ENCODE measurements at regions not wholly inside any gene's neighbourhood (a gene's known extent, or its start where the extent isn't known, plus 50 kb on each side); places are given as distances from the start of the nearest gene placed in this dataset.
A peak's percentile ranks its signal among the peaks of the same experiment; 100 is the strongest.

- peaks cover 1% of the 10 kb centered on the region for H3K9me3 Mint-ChIP-seq
- H3K27me3 ChIP-seq (ENCODE audit: control insufficient read depth, insufficient read depth, low read length, poor library complexity, severe bottlenecking): peaks cover 25% of the 10 kb centered on the region
- H3K9ac ChIP-seq (ENCODE audit: extremely low read depth, low read length, poor library complexity, severe bottlenecking): no peak overlapping the region
- H3K4me3 ChIP-seq (ENCODE audit: low read length): no peak overlapping the region
- H3K36me3 Mint-ChIP-seq (ENCODE audit: low read depth): no peaks in the 10 kb centered on the region
- no peaks in the 10 kb centered on the region for H3K36me3 ChIP-seq (ENCODE audit: control insufficient read depth, insufficient read depth, low read length)
- peaks cover 4% of the 10 kb centered on the region for H3K4me1 ChIP-seq (ENCODE audit: control insufficient read depth, insufficient read depth, low read length)
- H3K27ac ChIP-seq (ENCODE audit: low read depth, low read length): no peak overlapping the region
- peaks cover 39% of the 10 kb centered on the region for H3K4me1 Mint-ChIP-seq
- DNase-seq: no peak
- TF ChIP-seq, protein P1, sequence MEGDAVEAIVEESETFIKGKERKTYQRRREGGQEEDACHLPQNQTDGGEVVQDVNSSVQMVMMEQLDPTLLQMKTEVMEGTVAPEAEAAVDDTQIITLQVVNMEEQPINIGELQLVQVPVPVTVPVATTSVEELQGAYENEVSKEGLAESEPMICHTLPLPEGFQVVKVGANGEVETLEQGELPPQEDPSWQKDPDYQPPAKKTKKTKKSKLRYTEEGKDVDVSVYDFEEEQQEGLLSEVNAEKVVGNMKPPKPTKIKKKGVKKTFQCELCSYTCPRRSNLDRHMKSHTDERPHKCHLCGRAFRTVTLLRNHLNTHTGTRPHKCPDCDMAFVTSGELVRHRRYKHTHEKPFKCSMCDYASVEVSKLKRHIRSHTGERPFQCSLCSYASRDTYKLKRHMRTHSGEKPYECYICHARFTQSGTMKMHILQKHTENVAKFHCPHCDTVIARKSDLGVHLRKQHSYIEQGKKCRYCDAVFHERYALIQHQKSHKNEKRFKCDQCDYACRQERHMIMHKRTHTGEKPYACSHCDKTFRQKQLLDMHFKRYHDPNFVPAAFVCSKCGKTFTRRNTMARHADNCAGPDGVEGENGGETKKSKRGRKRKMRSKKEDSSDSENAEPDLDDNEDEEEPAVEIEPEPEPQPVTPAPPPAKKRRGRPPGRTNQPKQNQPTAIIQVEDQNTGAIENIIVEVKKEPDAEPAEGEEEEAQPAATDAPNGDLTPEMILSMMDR (conservative IDR thresholded peaks at IDR 0.05): no peak
- 85 to 95% methylated on average over 2 to 5 of the region's 5 CpGs for WGBS, 2 experiments (ENCODE audit: insufficient coverage in 1 of 2, insufficient read length in 1 of 2)
- H3K4me3 Mint-ChIP-seq: no peak overlapping the region
- no peak overlapping the region for H3K27ac Mint-ChIP-seq
- H3K9me3 ChIP-seq (ENCODE audit: control insufficient read depth, low read length): no peaks in the 10 kb centered on the region
- H3K27me3 Mint-ChIP-seq (ENCODE audit: insufficient read depth): peaks cover 57% of the 10 kb centered on the region
Measured at GRCh38 chr15:69606144-69606543, 153.5 kb downstream of the RPLP1 start.

DNA sequence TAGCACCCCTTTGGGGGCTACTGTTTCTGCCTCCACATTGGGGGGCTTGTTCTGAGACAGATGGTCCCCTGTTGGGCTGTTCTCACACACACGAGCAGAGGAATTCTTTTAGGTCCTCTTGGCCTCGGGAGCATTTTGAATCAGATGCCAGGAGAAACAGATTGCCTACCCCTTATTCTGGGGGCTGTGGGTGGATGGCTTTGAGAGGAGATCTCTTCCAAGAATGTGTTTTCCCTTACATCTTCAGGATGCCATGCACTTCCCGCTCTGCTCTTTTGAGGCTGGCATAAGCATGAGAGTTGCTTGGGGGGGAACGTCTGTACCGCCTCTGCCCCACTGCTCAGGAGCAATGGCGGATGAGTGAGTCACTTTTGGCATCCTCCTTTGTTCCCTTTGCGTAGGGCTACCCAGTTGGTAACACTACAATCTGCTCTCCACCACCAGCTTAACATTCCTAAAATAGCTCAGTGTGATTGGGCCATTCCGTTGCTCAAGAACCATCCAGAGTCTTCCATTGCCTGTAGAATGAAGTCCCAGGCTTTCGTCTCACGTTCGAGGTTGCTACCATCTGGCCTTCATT is 154.4 kb downstream of the RPLP1 start:
- H3K4me3 Mint-ChIP-seq: no peak overlapping the region
- H3K36me3 Mint-ChIP-seq (ENCODE audit: low read depth): no peaks in the 10 kb centered on the region
- no peak overlapping the region for H3K27ac ChIP-seq (ENCODE audit: low read depth, low read length)
- H3K36me3 ChIP-seq (ENCODE audit: control insufficient read depth, insufficient read depth, low read length): no peaks in the 10 kb centered on the region
- H3K4me1 ChIP-seq (ENCODE audit: control insufficient read depth, insufficient read depth, low read length): peaks cover 4% of the 10 kb centered on the region
- TF ChIP-seq, protein P1 (conservative IDR thresholded peaks at IDR 0.05): no peak
- peaks cover 50% of the 10 kb centered on the region for H3K27me3 Mint-ChIP-seq (ENCODE audit: insufficient read depth)
- DNase-seq: peak; percentile 65
- H3K4me1 Mint-ChIP-seq: peaks cover 39% of the 10 kb centered on the region
- H3K9me3 ChIP-seq (ENCODE audit: control insufficient read depth, low read length): no peaks in the 10 kb centered on the region
- H3K27ac Mint-ChIP-seq: no peak overlapping the region
- H3K9ac ChIP-seq (ENCODE audit: extremely low read depth, low read length, poor library complexity, severe bottlenecking): no peak overlapping the region
- peaks cover 16% of the 10 kb centered on the region for H3K27me3 ChIP-seq (ENCODE audit: control insufficient read depth, insufficient read depth, low read length, poor library complexity, severe bottlenecking)
- H3K4me3 ChIP-seq (ENCODE audit: low read length): no peak overlapping the region
- 67 to 77% methylated on average over 6 to 11 of the region's 11 CpGs for WGBS, 2 experiments (ENCODE audit: insufficient coverage in 1 of 2, insufficient read length in 1 of 2)
- H3K9me3 Mint-ChIP-seq: peaks cover 1% of the 10 kb centered on the region

DNA sequence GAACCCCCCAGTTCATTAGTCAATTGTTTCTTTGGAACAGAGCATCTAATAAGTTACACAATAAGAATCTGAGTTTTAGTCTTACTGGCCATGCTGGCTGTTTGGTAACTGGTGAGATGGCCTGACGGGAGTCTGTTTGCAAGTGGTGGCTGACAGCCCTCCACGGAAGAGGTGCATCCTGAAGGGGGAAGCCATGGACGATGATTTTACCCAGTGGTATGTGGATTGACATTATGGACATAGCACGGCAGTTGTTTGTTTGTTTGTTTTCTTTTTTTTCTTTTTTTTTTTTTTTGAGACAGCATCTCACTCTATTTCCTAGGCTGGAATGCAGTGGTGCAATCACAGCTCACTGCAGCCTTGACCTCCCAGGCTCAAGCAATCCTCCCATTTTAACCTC is 156.0 kb downstream of the RPLP1 start:
- Mint-ChIP-seq H3K27me3 (ENCODE audit: insufficient read depth) (peaks cover 39% of the 10 kb centered on the region), H3K27ac (no peak overlapping the region), H3K4me1 (peaks cover 36% of the 10 kb centered on the region), H3K9me3 (peaks cover 1% of the 10 kb centered on the region), H3K4me3 (no peak overlapping the region), H3K36me3 (ENCODE audit: low read depth) (no peaks in the 10 kb centered on the region)
- WGBS, 2 experiments (ENCODE audit: insufficient coverage in 1 of 2, insufficient read length in 1 of 2): 94% methylated on average over 3 of the region's 4 CpGs; no CpG with 5 or more reads in 1 of the 2 experiments
- H3K27ac ChIP-seq (ENCODE audit: low read depth, low read length): no peak overlapping the region
- no peak overlapping the region for H3K9ac ChIP-seq (ENCODE audit: extremely low read depth, low read length, poor library complexity, severe bottlenecking)
- no peaks in the 10 kb centered on the region for H3K36me3 ChIP-seq (ENCODE audit: control insufficient read depth, insufficient read depth, low read length)
- H3K9me3 ChIP-seq (ENCODE audit: control insufficient read depth, low read length): no peaks in the 10 kb centered on the region
- peaks cover 4% of the 10 kb centered on the region for H3K27me3 ChIP-seq (ENCODE audit: control insufficient read depth, insufficient read depth, low read length, poor library complexity, severe bottlenecking)
- DNase-seq: peak; percentile 29
- peaks cover 4% of the 10 kb centered on the region for H3K4me1 ChIP-seq (ENCODE audit: control insufficient read depth, insufficient read depth, low read length)
- no peak overlapping the region for H3K4me3 ChIP-seq (ENCODE audit: low read length)
- TF ChIP-seq, protein P1 (conservative IDR thresholded peaks at IDR 0.05): no peak

Data from endodermal cell (in vitro differentiated cells).